T1000 (cell line): ENCODE measurements at regions not wholly inside any gene's neighbourhood (a gene's known extent, or its start where the extent isn't known, plus 50 kb on each side); places are given as distances from the start of the nearest gene placed in this dataset.
"Not testable (repeated sequence)": the region's sequence is repeated elsewhere in the genome, so short reads cannot be mapped to it uniquely, and the experiment has no call there.

Source experiments
- DNase-seq: peaks from one replicate; lab custom pipeline; 2025; ENCODE audit warnings: mixed read lengths; lab: John Stamatoyannopoulos, UW

DNA sequence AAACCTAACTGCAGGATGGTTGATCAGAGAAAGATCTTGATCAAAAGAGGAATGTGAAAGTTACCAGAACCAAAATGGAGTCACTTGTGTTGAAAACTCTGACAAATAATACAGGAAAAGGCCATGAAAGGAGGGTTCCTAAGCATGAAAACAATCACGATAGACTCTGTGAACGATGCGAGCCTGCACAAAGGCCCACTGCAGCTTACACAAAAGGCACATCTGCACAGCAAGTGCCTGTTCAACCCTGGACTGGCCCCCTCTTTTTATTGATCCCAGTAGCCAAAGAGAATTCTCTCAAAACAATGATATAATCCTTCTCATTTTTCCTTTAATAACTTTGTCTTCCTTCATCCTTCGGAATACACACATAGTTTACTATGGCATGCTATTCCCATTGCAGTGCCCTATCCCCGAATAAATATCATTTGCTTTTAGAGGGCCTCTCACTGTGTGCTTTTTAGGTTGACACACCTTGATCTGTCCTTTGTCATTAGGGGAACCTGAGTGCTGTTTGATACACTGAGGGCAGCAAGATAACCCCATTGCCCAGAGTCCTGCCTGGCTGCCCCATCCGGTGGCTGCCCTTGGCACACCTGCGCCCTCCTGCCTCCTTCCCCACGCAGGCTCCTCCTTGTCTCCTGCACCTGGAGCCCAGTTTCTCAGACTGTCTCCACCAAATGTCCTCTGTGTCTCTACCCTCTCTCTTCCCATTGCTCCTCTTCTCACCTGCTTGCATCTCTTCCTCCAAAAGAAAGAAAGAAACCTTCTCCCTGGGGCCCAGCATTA lies 98.3 kb upstream of the FRMD1 start:
- no peak for DNase-seq

DNA sequence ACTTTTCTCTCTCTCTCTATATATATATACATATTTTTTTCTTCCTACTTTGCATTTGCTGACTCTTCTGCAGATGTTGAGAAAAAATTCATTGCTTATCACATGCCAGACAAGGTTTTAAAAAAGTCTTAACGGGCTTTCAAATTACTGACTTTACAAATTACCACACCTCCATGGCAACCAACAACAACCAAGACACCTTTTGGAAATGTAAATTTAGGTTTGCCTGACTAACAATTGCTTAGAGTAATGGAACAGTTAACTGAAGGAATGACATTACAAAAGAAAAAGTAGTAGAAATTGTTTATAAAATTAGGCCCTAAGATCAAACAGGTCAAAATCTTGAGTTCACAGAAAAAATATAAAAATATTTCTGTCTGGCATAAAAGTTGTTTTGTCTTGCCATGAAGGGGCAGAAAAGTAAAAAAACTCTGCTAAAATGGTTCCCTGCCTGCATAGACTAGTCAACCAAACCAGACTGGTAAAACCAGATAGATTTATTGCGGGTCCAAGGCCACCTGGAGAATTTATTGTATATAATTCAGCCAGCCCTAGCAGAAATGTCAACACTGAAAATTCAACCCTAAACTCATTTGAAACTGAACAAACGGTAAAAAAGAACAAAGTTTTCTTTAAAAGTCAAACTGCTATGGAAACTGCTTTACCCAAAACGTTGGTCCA lies 92.8 kb upstream of the FRMD1 start:
- no peak for DNase-seq

DNA sequence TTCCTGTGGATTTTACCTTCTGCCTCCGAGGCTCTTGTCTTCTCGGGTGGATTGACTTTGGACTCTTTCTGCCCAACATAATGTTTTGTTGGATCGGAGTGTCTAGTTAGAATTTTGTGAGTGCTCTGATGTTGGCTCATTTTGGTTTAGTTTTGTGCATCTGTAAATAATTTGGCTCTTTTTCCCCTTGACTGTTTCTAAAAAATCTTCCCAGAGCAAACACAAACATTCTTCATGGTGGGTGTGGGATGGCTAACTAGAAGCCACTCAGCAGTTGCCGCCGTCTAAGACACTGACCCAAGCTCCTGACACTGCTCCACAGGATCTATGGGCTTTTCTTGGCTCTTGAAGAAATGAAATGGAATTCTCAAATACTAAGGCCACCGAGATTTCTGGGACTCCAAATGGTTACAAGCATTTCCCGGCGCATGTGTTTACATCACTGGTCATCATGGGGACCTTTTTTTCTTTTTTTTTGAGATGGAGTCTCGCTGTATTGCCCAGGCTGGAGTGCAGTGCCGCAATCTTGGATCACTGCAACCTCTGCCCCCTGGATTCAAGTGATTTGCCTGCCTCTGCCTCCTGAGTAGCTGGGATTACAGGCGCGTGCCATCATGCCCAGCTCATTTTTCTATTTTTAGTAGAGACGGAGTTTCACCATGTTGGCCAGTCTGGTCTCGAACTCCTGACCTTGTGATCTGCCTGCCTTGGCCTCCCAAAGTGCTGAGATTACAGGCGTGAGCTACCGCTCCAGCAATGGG lies 92.0 kb upstream of the FRMD1 start:
- no peak for DNase-seq

DNA sequence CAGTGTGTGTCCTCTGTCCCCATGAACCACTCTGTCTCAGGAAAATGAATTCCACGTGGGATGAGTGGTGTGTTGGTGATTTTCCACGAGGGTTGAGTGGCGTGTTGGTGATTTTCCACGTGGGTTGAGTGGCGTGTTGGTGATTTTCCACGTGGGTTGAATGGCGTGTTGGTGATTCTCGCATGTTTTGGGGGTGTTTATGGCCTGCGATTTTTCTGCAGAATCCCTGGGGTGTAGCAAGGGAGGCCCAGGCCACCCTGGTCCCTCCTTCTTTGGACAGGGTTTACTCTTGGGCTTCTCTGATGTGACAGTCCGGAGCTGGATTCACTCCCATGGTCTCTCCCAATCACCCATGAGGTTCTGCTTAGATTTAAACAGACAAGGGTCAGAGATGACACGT lies 90.6 kb upstream of the FRMD1 start:
- DNase-seq: no peak

DNA sequence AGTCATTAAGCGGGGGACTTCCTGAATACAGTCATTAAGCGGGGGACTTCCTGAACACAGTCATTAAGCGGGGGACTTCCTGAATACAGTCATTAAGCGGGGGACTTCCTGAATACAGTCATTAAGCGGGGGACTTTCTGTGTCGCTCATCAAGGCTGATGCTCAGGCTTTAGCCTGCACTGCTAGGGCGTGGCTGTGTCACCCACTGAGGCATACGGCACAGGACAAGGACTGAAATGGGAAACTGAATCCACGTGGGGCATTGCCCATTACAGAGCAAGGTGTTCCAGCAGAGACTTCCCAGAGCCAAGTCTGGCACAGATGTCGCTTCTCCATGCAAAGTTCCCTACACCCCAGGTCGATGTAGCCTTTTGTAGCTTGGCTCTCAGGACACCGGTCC lies 89.9 kb upstream of the FRMD1 start:
- DNase-seq: not testable (repeated sequence)

DNA sequence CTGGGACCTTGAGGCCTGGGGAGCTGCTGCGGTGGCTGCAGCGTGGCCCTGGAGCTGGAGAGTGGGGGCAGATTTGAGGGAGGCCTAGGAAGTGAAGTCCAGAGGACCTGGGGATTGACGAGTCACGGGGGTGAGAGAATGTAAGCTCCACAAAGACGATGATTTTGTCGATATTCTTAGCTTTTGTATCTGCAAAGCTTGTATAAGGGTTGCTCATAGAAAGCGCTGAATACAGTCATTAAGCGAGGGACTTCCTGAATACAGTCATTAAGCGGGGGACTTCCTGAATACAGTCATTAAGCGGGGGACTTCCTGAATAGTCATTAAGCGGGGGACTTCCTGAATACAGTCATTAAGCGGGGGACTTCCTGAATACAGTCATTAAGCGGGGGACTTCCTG lies 89.3 kb upstream of the FRMD1 start:
- not testable (repeated sequence) for DNase-seq

DNA sequence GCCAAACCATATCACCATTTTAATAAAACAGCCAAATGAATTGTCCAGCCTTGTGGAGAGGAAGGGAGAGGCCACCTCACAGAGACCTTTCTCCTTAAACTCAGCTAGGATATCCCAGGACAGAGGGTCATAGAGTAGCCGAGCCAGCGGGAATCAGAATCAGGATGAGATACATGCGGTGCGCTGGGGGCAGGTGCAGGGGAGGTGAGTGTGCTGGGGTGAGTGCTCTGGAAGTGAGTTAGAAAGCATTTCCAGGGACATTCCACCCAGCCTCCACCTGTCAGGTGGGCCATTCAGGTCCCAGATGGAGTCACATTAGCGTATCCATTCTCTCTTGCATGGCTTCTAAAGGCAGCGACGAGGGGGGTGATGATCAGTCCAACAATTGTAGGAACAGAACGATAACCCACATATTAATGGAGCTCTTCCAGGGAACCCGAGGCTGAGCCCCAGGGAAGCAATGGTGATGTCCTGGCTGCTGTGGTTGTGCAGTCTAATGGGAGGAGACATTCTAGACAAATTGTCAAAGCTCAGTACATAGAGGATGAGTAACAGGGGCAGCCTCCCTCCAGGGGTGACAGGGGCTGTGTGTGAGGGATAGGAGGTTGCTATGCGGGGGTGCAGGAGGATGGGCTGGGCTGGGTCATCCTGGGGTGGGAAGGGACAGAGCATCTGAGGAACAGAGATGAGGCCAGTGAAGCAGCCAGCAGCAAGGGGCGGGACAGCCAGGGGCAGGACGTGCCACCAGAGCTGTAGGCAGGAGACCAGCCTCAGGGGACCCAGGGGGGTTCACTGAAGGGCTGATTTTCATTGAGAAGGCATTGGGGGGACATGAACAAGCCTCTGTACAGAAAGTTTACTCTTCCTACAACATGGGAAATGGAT lies 88.7 kb upstream of the FRMD1 start:
- no peak for DNase-seq

DNA sequence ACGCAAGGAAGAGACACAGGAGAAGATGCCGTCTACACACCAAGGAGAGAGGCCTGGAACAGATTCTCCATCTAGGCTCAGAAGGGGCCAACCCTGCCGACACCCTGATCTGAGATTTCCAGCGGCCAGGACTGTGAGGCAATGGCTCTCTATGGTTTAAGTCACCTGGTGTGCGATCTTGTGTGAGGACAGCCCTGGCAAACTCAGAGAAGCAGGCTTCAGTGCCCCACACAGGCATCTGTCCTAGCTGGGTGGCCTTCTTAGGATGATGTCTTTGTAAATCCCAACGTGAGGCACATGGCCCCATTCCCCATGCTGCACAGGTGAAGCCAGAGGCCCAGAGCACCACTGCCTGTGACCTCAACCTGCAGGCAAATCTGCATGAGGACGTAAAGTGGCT lies 87.6 kb upstream of the FRMD1 start:
- DNase-seq: no peak

DNA sequence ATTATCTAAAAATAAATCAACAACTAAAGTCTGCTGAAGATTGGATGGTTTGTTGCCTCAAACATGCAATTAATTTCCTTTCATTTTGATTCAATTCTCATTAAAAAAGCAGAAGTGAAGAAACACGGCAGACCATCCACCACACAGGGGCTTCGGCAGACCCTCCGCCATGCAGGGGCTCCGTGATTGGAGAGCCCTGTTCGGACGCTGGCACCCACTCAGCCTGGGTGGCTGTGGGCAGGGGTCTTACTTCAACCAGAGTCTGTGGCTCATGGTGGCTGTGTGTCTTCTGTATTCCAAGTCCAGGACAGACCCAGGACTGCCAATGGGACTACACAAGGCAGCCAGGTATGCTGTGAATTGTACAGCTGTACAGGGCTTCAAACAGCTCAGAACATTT lies 86.9 kb upstream of the FRMD1 start:
- DNase-seq: no peak

DNA sequence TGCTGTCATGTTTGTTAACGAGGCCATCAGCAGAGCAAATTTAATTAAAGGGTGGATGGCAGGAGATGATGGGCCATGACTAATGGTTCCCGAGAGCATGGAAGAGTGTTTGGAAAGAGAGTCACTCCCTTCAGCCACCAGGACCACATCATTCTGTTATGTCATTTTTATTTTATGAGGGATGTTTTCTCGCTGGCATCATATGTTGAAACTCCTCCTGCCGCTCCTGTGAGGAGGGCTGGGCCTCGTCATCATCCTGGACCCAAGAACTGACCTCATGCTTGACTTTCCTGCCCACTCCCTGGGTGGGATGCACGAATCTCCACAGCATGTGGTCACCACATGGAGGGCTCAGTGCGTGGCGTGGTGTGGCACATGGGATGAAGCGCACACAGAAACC lies 86.4 kb upstream of the FRMD1 start:
- peak; percentile 45 for DNase-seq

DNA sequence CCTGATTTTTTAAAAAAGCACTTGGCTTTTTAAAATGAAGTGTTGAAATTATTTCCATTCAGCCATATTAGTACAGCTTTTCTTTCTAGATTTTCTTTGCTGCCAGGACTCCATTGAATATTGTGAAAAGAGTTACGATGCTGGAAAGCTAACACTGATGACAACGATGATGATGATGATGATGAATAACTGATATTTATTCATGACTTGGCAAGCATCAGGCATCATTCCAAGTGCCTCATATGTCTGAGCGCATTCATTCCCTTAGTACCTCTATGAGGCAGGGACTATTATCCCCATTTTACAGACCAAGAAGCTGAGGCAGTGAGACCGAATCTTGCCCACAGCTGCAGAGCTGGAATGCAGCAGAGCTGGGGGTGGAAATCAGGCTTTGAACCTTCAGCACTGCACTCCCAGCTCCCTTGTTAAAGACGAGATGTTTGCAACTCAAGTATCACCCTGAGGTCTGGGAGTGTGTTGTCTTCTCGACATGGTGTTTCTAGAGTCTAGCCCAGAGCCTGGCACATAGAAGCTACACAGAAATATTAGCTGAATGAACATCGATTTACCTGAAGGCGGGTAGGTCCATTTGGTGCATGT lies 85.5 kb upstream of the FRMD1 start:
- DNase-seq: no peak

DNA sequence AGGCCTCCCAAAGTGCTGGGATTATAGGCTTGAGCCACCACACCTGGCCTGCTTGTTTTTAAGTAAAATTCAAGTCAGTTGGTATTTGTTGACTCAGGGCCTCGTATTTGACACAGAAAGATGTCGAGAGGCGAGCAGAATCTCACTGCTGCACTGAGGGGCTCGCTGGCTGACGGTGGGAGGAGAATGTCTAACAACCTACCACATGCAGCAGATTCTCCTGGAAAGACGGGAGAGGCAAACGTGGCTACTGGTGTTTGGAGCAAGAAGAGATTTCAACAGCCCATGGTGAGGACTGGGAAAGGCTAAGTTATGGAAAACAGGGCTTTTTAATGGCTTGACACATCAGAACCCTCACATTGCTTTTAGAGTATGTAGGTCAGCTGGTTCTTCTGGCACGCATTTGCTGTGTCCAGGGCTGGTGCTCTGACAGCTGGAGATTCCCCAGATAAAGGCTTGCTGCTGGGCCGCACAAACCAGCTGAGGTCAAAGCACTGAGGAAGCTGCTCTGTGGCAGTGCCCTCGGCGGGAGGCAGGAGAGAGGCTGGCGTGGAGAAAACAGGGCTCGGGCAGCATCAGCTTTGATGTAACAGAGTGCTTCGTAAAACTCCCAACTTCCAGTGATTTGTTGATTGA lies 84.2 kb upstream of the FRMD1 start:
- DNase-seq: no peak

DNA sequence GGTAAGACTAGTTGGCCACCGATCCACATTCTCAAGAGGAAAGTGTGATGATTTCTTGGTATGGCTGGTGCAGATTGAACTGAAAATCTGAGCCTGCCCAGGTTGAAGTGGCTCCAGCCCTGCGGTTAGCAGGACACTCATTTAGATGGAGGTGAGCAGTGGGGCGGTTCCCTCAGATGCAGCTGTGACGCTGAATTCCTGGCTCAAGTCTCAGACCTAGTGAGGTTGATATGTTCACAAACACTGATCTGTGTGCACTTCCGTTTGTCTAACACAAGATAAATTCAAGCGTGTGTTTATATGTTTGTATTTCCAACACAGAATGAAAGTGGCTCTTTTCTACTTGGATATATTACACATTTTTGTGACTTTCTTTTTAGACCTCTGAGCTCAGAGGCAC lies 83.4 kb upstream of the FRMD1 start:
- DNase-seq: no peak

DNA sequence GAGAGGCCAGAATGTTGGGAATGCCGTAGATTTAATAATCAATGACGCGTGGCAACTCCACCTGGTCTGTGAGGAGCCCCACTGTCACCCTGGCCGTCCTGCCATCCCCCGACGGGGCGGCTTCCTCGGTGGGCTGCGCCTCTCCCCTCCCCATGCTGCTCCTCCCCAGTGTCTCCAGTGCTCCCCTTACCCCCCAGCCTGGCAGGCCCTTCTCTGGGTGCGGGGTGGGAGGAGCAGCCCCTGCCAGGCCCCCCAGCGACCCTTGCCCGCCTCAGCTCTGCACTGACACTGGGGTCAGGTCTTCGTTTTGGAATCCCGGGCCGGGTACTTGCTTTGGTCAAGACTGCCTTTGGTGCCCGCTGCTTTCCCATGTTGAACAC lies 82.3 kb upstream of the FRMD1 start:
- DNase-seq: no peak

DNA sequence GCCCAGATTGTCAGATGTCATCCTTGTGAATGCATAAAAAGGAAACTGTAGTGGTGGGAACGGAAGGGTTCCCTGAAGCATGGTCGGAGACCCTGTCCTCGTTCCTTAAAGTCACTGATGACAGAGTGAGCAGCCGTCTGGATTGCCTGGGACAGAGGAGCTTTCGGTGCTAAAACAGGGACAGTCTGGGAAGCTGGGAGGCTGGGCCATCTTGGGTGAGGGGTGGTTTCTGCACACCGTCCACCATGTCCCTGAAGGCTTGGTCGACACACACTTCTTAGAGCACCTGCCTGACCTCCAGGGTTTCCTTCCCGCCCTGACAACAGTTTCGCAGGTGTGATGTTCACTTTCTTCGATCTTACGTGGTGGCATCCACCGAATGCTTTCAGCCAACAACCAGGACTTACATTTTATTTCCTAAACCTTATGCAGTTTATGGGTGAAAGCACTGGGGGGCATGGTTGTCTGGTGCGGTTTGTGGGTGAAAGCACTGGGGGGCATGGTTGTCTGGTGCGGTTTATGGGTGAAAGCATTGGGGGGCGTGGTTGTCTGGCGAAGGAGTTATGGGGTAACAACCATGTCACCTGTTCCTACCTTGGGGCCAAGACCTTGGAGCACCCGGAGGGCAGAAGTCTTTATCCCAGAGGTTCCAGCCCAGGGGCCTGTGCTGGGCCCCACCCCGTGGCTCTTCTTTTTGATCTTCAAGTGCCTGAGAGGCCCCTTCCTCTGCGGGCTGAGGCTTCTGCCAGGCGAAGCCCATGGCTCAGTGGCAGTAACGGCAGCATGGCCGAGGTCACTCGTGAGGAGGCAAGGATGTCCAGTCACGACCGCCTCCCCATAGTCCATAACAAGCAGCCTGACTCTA lies 81.7 kb upstream of the FRMD1 start:
- DNase-seq: no peak

DNA sequence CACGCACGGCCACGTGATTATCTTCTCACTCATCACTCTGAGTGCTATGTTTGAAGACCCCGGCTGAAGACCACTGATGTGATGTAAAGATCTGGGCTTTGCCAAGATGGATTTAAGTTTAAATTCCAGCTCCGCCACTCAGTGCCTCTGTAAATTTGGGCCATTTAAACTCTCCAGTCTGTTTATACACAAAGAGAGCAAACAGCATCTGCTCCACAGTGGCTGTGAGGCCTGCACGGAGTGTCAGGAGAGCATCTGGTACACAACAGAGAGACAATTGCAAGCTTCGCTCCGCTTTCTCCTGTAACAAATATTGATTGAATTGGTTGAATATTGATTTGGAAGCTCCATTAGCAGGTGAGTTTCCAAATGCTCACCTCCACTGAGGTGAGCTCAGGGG lies 80.5 kb upstream of the FRMD1 start:
- DNase-seq: no peak

DNA sequence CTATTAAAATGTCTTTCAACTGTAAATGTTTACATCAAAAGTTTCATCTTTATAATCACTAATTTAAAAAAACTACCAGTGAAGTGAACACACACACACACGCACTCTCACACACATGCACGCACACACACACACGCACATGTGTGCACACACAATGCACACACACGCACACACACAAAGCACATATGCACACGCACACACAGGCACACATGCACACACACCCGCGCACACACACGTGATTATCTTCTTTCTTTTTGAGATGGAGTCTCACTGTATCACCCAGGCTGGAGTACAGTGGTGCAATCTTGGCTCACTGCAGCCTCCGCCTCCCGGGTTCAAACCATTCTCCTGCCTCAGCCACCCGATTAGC lies 80.0 kb upstream of the FRMD1 start:
- no peak for DNase-seq

DNA sequence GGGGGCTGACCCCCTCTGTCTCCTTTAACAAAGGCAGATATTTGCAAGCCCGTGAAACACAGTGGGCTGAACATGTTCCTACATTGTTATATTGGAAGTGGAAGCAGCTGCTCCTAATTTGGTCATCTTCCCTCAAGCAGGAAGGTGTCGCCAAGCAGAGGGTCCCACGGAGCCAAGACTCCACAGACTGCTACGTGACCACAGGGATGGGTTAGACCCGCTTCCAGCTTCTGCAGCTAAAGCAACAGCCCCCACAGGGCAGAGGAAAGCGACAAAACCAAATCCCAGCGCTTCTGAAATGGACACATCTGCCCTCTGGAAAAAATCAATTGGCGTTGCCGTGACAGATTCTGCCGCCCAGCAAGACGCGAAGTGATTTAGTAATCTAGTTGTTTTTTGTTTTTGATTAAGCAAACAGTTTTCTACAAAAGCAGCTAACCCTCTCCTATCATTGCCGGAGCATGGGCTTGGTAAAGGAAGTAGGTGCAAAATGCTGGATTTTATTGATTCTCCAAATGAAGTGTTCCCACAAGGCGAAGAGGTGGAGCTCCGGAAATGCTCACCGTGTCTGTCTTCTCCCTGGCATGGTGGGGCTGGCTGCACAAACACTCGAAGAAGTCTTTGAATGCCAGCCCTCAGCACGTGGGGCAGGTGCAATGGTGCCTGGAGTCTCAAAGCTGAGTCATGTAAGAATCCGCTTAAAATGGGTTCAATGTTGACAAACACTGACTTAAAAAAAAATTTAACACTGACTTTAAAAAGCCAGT lies 79.4 kb upstream of the FRMD1 start:
- DNase-seq: no peak
